ENCODE measurements at regions not wholly inside any gene's neighbourhood (a gene's known extent, or its start where the extent isn't known, plus 50 kb on each side); places are given as distances from the start of the nearest gene placed in this dataset.

DNA sequence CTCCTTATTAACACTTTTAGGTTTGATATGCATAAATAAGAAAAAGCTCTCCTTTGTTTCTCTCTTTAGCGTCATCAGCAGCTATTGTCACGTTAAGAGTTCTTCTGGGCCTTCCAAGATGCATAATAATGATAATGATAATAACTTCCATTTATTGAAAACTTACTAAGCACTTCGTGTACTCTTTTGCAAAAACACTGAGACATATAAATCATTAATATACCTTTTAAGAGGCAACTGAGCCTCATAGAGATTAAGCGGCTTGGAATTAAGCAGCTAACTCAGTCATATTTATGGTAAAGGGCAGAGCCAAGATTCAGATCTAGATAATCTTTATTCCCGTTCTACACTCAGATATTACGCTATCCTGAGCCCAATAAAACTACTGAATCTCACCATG is 1105.1 kb downstream of the OLFM4 start:
- no peaks in the 10 kb centered on the region for H3K36me3 Mint-ChIP-seq (ENCODE audit: low read depth)
- no peaks in the 10 kb centered on the region for H3K4me1 Mint-ChIP-seq (ENCODE audit: low read depth)
- peaks cover 28% of the 10 kb centered on the region for H3K9me3 Mint-ChIP-seq
- intact Hi-C loops (cut with micrococcal nuclease): no loop called here
- H3K27ac Mint-ChIP-seq: no peak overlapping the region
- H3K27me3 Mint-ChIP-seq: no peaks in the 10 kb centered on the region
- ChIA-PET POLR2A (no interaction called here), CTCF (no interaction called here)
- no peak overlapping the region for H3K4me3 Mint-ChIP-seq
- TF ChIP-seq, protein P1, sequence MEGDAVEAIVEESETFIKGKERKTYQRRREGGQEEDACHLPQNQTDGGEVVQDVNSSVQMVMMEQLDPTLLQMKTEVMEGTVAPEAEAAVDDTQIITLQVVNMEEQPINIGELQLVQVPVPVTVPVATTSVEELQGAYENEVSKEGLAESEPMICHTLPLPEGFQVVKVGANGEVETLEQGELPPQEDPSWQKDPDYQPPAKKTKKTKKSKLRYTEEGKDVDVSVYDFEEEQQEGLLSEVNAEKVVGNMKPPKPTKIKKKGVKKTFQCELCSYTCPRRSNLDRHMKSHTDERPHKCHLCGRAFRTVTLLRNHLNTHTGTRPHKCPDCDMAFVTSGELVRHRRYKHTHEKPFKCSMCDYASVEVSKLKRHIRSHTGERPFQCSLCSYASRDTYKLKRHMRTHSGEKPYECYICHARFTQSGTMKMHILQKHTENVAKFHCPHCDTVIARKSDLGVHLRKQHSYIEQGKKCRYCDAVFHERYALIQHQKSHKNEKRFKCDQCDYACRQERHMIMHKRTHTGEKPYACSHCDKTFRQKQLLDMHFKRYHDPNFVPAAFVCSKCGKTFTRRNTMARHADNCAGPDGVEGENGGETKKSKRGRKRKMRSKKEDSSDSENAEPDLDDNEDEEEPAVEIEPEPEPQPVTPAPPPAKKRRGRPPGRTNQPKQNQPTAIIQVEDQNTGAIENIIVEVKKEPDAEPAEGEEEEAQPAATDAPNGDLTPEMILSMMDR (IDR thresholded peaks at IDR 0.05): no peak
- ATAC-seq: no peak
- no peak for DNase-seq

DNA sequence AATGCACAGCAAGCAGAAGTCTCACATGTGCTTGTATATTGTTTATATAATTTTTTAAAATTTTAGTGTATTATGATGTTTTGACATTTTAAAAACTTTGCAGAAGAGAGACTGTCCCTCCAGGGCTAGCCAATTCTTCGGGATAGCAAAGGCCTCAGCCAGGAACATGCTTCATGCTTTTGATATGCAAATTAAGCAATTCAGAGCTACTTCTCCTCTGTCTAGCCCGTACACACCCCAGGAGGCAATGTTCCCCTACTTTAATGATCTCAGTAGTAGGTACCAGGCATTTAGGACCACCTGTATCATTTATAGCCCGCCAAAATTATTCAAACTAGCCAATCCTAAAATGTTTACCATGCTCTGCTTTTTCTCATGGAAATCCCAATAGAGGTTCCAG is 1116.2 kb downstream of the OLFM4 start:
- no peaks in the 10 kb centered on the region for H3K27me3 Mint-ChIP-seq
- TF ChIP-seq, protein P1 (IDR thresholded peaks at IDR 0.05): no peak
- no peak overlapping the region for H3K27ac Mint-ChIP-seq
- ChIA-PET POLR2A (no interaction called here), CTCF (no interaction called here)
- H3K4me3 Mint-ChIP-seq: no peak overlapping the region
- peaks cover 11% of the 10 kb centered on the region for H3K9me3 Mint-ChIP-seq
- ATAC-seq: no peak
- no peaks in the 10 kb centered on the region for H3K36me3 Mint-ChIP-seq (ENCODE audit: low read depth)
- DNase-seq: no peak
- no peaks in the 10 kb centered on the region for H3K4me1 Mint-ChIP-seq (ENCODE audit: low read depth)
- intact Hi-C loops (cut with micrococcal nuclease): no loop called here

DNA sequence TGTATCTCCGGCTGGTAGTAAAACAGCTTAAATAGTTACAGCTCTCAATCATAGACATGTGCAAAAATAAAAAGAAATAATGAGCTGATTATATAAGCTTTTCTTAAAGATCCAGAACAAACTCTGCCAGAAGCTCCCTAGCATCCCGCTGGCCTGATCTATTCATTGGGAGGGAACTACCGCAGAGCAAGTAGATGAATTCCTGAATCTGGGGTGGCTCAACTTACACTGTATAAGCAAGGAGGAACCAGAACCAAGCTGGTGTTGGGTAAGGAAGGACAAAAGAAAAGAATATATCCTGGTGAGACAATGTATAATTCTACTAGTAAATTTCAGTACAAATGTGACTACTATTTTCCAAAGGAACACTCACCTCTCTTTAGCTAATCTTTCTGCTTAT is 1122.2 kb downstream of the OLFM4 start:
- ChIA-PET POLR2A (no interaction called here), CTCF (no interaction called here)
- H3K27ac Mint-ChIP-seq: no peak overlapping the region
- no peaks in the 10 kb centered on the region for H3K4me1 Mint-ChIP-seq (ENCODE audit: low read depth)
- no peaks in the 10 kb centered on the region for H3K27me3 Mint-ChIP-seq
- intact Hi-C loops (cut with micrococcal nuclease): no loop called here
- DNase-seq: no peak
- no peak overlapping the region for H3K4me3 Mint-ChIP-seq
- peaks cover 4% of the 10 kb centered on the region for H3K9me3 Mint-ChIP-seq
- H3K36me3 Mint-ChIP-seq (ENCODE audit: low read depth): no peaks in the 10 kb centered on the region
- no peak for ATAC-seq
- TF ChIP-seq, protein P1 (IDR thresholded peaks at IDR 0.05): no peak

DNA sequence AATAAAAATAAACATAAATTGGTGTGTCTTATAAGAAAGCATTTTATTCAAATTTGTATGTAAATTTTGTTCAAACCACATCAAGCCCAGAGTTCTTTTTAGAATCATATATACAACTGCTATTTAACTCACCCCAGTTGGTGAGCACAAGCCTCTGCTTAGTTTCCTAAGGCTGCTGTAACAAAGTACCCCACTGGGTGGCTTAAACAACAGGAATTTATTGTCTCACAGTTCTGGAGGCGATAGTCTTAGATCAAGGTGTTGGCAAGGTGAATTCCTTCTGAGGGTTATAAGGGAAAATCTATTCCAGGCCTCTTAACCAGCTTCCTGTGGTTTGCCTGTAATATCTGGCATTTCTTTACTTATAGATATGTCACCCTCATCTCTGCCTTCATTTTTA is 1133.5 kb downstream of the OLFM4 start:
- CTCF ChIA-PET: no interaction called here
- Mint-ChIP-seq H3K36me3 (ENCODE audit: low read depth) (no peaks in the 10 kb centered on the region), H3K9me3 (peaks cover 8% of the 10 kb centered on the region), H3K27ac (no peak overlapping the region), H3K4me3 (no peak overlapping the region), H3K27me3 (no peaks in the 10 kb centered on the region), H3K4me1 (ENCODE audit: low read depth) (no peaks in the 10 kb centered on the region)
- TF ChIP-seq, protein P1 (IDR thresholded peaks at IDR 0.05): no peak
- ATAC-seq: no peak
- POLR2A ChIA-PET: no interaction called here
- DNase-seq: no peak
- intact Hi-C loops (cut with micrococcal nuclease): no loop called here

DNA sequence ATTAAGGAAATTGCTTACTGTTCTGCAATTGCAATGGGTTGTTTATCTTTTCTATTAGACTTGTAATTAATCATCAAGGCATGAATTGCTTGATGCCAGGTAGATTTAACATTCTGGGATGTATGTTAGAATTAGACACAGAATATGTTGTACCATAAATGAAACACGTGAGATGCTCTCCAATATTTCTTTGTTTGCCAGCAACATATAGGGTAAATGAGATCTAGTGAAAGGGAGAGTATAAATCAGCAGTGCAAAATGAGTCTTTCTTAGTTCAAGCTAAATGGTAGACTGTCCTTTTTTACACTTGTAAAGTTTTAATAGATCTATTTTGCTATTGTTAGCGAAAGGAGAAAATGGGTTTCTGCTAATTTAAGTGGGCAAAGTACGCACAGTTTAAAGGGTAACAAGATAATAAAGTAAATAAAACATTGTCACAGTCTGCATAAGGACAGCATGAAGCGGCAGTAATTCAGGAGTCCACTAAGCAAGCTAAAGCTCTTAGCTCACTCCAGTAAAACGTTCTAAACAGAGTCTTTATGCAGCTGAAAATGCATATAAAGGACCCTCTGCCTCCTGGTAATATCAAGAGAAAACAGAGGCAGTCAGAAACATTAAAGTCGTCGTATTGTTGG is 1137.1 kb downstream of the OLFM4 start:
- H3K4me1 Mint-ChIP-seq (ENCODE audit: low read depth): no peaks in the 10 kb centered on the region
- H3K27ac Mint-ChIP-seq: no peak overlapping the region

More for the DNA sequence above, 1137.1 kb downstream of the OLFM4 start:
- H3K27me3 Mint-ChIP-seq: no peaks in the 10 kb centered on the region
- no peaks in the 10 kb centered on the region for H3K36me3 Mint-ChIP-seq (ENCODE audit: low read depth)
- intact Hi-C loops (cut with micrococcal nuclease): no loop called here
- no peak overlapping the region for H3K4me3 Mint-ChIP-seq
- ChIA-PET CTCF (no interaction called here), POLR2A (no interaction called here)
- DNase-seq (no peak), ATAC-seq (no peak)
- H3K9me3 Mint-ChIP-seq: peaks cover 11% of the 10 kb centered on the region
- TF ChIP-seq, protein P1 (IDR thresholded peaks at IDR 0.05): no peak
